GM18520 (cell line): ENCODE measurements at regions not wholly inside any gene's neighbourhood (a gene's known extent, or its start where the extent isn't known, plus 50 kb on each side); places are given as distances from the start of the nearest gene placed in this dataset.

ENCODE experiments used
- ATAC-seq: cut with Tn5 transposase; IDR thresholded peaks from one replicate; pipeline ENCODE4 v1.9.1; 2021; ENCODE audit not compliant: unreplicated experiment

GRCh38 chr9:134227451-134228411 lies 63.4 kb upstream of the RNU6ATAC start:
- no peak for ATAC-seq

DNA sequence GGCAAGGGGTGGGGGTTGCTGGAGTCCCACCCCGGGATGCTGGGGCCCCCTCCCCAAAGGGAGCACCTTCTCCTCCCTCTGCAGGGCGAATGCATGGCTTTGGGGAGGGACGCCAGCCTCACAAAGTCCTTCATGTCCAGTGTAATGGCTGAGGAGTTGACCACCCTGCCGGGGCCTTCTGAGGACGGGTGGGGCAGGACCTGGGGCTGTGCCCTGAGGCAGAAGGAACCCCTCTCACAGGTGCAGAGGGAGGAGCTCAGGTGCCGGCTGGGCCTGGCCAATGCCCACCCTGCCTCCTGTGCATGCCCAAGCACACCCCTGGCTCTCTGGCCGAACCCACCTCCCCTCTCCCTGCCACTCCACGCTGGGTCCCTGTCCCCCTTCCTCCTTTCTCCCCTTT lies 64.3 kb upstream of the RNU6ATAC start:
- ATAC-seq: no peak

- ATAC-seq: no peak
Measured at GRCh38 chr9:134229466-134230091, 65.2 kb upstream of the RNU6ATAC start.

DNA sequence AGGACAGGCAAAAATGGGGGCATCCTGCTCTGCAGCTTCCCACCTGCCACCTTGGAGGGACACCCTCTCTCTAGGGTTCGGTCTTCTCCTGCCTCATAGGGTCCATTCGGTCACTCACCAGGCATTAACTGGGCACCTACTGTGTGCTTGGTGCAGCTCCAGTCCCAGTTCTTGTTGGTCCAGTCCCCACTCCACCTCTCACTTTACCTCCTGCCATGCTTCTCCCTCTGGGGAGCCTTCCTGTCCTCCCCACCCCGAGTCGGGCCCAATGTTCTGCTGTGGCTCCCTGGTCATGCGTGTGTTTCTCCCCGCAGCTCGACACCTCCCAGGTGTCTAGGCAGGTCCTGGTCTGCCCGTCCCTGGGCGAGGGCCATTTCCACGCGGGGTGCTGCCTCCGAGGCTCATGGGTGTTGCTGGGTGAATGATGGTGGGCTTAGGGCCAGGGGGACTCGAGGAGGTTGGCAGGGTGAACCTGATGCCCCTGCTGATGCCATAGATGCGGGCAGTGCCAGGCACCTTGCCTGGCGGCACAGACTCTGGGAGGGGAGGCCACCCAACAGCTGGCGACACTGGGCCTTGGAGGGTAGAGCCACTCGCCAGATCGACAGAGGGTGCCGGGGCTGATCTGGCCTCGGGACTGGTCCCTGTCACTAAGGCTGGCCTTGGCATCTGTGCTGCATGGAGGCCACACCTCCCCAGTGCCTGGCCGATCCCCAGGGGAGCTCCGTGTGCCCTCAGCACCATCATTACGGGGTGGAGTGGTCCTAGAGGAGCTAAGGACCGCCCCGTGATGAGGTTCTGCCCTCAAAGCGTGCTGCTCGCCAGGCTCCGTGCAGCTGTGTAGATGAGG lies 66.0 kb upstream of the RNU6ATAC start:
- no peak for ATAC-seq

DNA sequence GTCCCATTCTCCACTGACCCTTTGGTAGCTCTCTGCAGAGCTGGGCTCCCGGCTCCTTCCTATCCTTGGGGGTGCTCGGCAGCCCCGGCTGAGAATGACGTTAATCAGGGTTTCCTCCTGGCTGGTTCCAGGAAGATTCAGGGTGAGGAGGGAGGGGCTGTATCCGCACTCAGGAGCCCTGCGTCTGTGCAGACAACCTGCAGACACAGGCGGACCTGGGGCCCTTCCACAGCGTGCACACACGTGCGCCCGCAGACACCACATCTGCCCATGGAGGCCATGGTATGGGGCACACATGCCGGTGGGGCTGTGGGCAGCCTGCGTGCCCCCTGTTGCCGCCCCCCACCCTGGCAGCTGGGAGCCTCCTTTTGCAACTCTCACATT lies 66.6 kb upstream of the RNU6ATAC start:
- no peak for ATAC-seq

DNA sequence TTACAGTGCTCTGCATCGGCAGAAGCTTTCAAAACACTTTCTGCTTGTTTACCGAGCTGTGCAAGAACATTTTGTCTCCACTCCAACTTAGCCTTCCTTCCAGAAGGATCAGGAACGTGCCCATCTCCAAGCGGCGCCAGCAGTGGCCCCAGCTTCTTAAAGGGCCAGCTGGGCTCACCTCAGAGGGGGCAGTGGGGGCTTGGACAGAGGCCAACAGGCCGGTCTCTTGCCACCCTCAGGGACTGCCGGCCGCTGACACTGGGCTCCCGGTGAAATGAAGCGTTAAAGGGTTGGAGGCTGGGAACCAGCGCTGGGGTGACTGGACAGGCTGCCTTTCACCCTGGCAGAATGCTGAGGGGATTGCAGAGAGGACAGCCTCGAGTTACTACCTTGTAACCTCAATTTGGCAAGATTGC lies 67.0 kb upstream of the RNU6ATAC start:
- no peak for ATAC-seq

DNA sequence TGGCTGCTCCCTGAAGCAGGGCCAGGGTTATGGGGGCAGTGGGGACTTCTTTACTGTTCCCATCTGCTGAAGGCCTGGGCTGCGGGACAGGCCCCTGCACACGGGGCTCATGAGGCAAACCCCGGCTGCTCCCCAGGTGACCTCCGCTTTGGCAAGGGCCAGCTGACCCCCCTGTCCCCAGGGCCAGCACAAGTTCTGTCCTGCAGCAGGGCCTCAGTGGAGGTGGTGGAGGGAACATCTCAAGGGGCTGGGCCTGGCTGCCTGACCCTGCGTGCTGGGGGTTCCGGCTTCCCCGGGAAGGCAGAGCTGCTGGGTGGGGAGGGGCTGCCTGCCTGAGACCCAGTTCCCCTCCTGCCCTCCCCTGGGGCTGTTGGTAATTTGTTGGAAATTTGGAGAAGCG lies 67.4 kb upstream of the RNU6ATAC start:
- no peak for ATAC-seq

GRCh38 chr9:134233022-134233421 lies 68.7 kb upstream of the RNU6ATAC start:
- no peak for ATAC-seq

DNA sequence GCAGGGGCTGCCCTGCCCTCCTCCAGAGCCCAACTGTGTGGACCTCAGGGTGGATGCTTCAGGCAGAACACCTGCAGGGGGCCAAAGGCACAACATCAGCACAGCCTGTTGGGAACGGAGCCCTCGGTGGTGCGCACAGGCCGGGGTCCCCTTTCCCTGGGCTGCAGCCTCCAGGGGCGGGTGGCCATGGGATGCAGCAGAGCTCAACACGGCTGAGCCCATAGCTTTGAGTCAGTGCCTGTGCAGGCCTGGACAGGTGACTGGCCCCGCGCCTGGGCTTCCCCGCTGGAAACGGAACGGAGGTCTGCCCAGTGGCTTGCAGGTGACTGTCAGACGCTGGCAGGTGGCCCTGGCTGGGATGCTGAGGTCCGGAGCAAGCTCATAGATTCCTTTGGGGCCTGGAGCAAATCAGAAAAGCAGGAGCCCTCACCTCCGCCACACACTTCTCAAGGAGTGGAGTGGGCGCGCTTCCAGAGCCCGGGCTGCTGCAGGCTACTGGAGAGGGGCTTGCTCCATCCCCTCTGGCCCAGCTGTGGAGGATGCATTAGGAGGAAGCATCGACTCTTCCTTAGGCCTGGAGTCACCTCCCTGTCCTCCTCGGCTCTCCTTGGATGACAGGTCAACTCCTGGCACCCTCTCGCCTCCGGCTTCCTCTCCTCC lies 69.8 kb upstream of the RNU6ATAC start:
- no peak for ATAC-seq

DNA sequence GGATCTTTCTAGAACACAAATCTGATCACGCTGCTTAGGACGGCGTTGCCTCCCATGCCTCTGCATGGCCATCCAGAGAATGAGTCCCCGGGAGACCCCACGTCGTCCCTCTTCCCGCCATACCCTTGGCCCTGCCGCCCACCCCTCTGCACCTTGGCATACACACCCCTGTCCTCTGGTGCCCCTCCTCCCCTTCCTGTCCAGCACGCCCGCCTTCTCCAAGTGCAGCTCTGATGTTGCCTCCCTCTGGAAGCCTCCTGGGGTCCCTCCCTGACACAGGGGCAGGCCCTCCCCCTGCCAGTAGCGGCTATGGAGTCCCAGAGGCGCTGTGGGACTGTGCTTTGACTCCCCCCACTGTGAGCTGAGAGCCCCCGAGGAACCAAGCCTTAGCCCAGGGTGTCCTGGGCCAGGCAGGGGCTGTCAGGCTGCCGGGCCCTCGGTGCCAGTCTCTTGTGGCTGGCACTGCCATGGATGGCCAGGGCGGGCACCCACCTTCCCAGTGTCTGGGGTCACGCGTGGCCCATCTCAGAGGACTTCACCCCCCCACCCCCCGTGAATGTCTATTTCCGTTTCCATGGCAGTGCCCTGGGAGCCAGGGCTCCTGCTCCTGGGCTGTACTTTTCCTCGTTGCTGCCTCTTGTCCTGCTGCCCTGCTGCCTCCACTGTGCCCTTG lies 70.5 kb upstream of the RNU6ATAC start:
- ATAC-seq: no peak

DNA sequence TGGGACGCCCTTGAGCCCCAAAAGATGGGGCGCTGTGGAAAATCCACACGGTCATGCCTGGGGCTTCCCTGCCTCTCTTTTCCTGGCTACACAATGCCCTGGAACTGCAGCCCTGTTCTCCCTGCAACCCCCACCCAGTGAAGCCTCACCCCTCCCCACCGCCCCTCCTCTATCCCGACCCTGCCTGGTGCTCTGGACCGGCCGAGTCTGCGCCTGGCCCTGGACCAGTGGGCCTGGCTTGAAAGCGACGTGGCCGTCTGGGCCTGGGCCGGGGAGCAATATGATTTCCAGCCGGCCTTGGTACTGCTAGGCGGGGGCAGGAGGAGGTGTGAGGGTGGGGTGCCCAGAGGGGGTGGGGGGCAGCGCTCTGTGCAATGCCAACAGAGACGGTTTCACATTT lies 71.0 kb upstream of the RNU6ATAC start:
- ATAC-seq: no peak

- ATAC-seq: no peak
Measured at GRCh38 chr9:134236001-134236421, 71.6 kb upstream of the RNU6ATAC start.

DNA sequence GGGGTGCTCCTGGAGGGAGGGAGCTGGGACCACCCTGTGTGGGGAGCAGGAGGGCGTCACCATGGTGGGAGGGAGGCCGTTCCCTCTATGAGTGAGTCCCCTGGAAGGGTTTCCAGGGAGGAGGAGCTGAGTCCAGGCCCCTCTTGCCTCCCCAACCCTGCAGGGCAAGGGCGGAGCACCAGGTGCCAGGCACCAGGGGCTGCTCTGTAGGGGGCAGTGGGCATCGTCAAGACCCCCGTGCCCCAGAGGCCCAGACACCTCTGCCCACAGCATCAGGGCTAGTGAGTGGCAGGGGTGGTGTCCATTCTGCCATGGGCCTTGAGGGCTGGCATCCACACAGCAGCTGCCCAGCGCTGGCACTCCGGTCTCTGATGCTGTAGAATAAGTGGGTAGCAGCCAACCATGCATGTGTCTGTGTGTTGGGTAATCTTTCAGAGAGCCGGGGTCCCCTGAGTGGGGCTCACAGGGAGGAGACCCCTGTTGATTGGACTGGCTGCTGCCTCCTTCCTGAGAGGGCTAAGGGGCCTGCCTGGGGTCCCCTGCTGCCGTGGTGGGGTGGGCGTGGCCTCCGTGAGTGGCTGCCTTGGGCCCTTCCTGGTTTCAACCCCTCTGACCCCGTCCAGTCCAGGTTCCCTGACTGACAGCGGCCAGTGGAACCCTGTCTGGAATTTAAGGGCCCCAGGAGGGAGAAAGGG lies 72.7 kb upstream of the RNU6ATAC start:
- no peak for ATAC-seq

GRCh38 chr9:134237630-134238265 lies 73.4 kb upstream of the RNU6ATAC start:
- ATAC-seq: no peak

GRCh38 chr9:134239130-134239903 lies 75.0 kb upstream of the RNU6ATAC start:
- no peak for ATAC-seq

GRCh38 chr9:134239939-134240338 lies 75.6 kb upstream of the RNU6ATAC start:
- ATAC-seq: no peak

GRCh38 chr9:134240361-134240760 lies 76.0 kb upstream of the RNU6ATAC start:
- no peak for ATAC-seq

GRCh38 chr9:134242706-134243105 lies 78.3 kb upstream of the RNU6ATAC start:
- ATAC-seq: no peak
